ENCODE measurements at regions not wholly inside any gene's neighbourhood (a gene's known extent, or its start where the extent isn't known, plus 50 kb on each side); places are given as distances from the start of the nearest gene placed in this dataset.

GRCh38 chr1:177737456-177737855, 232.4 kb downstream of the SEC16B start:
- Histone ChIP-seq H3K9ac (no peak overlapping the region), H3K27me3 (no peaks in the 10 kb centered on the region), H3F3A (ENCODE audit: low read depth) (no peaks in the 10 kb centered on the region), H3K4me3 (no peak overlapping the region), H3K4me2 (no peak overlapping the region), H3K27ac (no peak overlapping the region), H4K20me1 (ENCODE audit: low read depth) (no peaks in the 10 kb centered on the region), H3K36me3 (no peaks in the 10 kb centered on the region), H3K79me2 (ENCODE audit: low read depth) (no peaks in the 10 kb centered on the region), H3K9me3 (ENCODE audit: low read depth) (no peaks in the 10 kb centered on the region), H2AFZ (replicated peaks) (no peak overlapping the region), H3K4me1 (peaks cover 6% of the 10 kb centered on the region)
- Mint-ChIP-seq H3K4me1 (peaks cover 3% of the 10 kb centered on the region), H3K27ac (no peak overlapping the region), H3K36me3 (no peaks in the 10 kb centered on the region), H3K4me3 (no peak overlapping the region), H3K27me3 (ENCODE audit: insufficient read depth, low read depth) (no peaks in the 10 kb centered on the region), H3K9me3 (no peaks in the 10 kb centered on the region)
- no peak for TF ChIP-seq EZH2 (IDR thresholded peaks at IDR 0.05)
- TF ChIP-seq EZH2phosphoT487 (IDR thresholded peaks at IDR 0.05): no peak
- TF ChIP-seq CTCF (IDR thresholded peaks at IDR 0.05): no peak
- DNase-seq (ENCODE audit: low spot score): no peak

GRCh38 chr1:177732178-177732577, 237.7 kb downstream of the SEC16B start:
- H3K4me3 Mint-ChIP-seq: no peak overlapping the region
- TF ChIP-seq EZH2 (IDR thresholded peaks at IDR 0.05) (no peak), EZH2phosphoT487 (IDR thresholded peaks at IDR 0.05) (no peak), CTCF (IDR thresholded peaks at IDR 0.05) (no peak)
- H3K27ac Mint-ChIP-seq: no peak overlapping the region
- no peaks in the 10 kb centered on the region for H3K79me2 ChIP-seq (ENCODE audit: low read depth)
- H3K27me3 Mint-ChIP-seq (ENCODE audit: insufficient read depth, low read depth): no peaks in the 10 kb centered on the region
- no peaks in the 10 kb centered on the region for H3K36me3 ChIP-seq
- no peaks in the 10 kb centered on the region for H3K27me3 ChIP-seq
- no peak overlapping the region for H3K4me3 ChIP-seq
- no peaks in the 10 kb centered on the region for H3K9me3 ChIP-seq (ENCODE audit: low read depth)
- H3K4me1 ChIP-seq: no peaks in the 10 kb centered on the region
- H3K9me3 Mint-ChIP-seq: no peaks in the 10 kb centered on the region
- H3K9ac ChIP-seq: no peak overlapping the region
- H3K4me2 ChIP-seq: no peak overlapping the region
- H3F3A ChIP-seq (ENCODE audit: low read depth): no peaks in the 10 kb centered on the region
- no peaks in the 10 kb centered on the region for H3K4me1 Mint-ChIP-seq
- H3K27ac ChIP-seq: no peak overlapping the region
- DNase-seq (ENCODE audit: low spot score): no peak
- no peaks in the 10 kb centered on the region for H4K20me1 ChIP-seq (ENCODE audit: low read depth)
- H3K36me3 Mint-ChIP-seq: no peaks in the 10 kb centered on the region
- no peak overlapping the region for H2AFZ ChIP-seq (replicated peaks)

DNA sequence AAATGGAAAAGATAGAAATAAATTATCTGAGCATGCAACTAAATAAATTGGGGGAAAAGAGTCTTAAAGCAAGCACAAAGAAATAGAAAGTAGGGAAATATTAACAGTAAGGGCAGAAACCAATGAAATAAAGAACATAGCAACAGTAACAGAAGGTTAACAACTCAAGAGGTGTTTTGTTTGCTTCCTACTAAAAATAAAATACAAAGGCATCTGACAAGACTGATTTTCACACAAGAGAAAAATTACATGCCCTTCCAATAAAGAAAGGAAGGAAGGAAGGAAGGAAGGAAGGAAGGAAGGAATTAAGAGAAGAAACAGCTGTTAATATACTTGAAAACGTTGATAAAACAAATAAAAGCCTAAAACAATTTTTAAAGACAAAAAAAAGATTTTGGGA, 240.2 kb downstream of the SEC16B start:
- H3K27me3 Mint-ChIP-seq (ENCODE audit: insufficient read depth, low read depth): no peaks in the 10 kb centered on the region
- Histone ChIP-seq H3K4me3 (no peak overlapping the region), H2AFZ (replicated peaks) (no peak overlapping the region), H4K20me1 (ENCODE audit: low read depth) (no peaks in the 10 kb centered on the region), H3K36me3 (no peaks in the 10 kb centered on the region), H3F3A (ENCODE audit: low read depth) (no peaks in the 10 kb centered on the region), H3K27ac (no peak overlapping the region), H3K4me2 (no peak overlapping the region), H3K4me1 (no peaks in the 10 kb centered on the region), H3K9ac (no peak overlapping the region), H3K9me3 (ENCODE audit: low read depth) (no peaks in the 10 kb centered on the region), H3K27me3 (no peaks in the 10 kb centered on the region), H3K79me2 (ENCODE audit: low read depth) (no peaks in the 10 kb centered on the region)
- no peak for TF ChIP-seq EZH2 (IDR thresholded peaks at IDR 0.05)
- no peaks in the 10 kb centered on the region for H3K36me3 Mint-ChIP-seq
- H3K9me3 Mint-ChIP-seq: peaks cover 4% of the 10 kb centered on the region
- no peak overlapping the region for H3K27ac Mint-ChIP-seq
- no peak for DNase-seq (ENCODE audit: low spot score)
- H3K4me1 Mint-ChIP-seq: no peaks in the 10 kb centered on the region
- no peak overlapping the region for H3K4me3 Mint-ChIP-seq

DNA sequence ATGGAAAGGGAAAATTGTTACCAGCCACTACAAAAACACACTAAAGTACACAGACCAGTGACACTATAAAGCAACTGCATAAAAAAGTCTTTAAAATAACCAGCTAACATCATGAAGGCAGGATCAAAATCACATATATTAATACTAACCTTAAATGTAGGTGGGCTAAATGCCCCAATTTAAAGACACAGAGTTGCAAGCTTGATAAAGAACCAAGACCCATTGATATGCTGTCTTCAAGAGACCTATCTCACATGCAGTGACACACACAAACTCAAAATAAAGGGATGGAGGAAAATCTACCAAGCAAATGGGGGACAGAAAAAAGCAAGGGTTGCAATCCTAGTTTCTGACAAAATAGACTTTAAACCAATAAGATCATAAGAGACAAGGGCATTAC, 246.3 kb downstream of the SEC16B start:
- TF ChIP-seq EZH2phosphoT487 (IDR thresholded peaks at IDR 0.05) (no peak), EZH2 (IDR thresholded peaks at IDR 0.05) (no peak), CTCF (IDR thresholded peaks at IDR 0.05) (no peak)

More for the DNA sequence above, 246.3 kb downstream of the SEC16B start:
- Mint-ChIP-seq H3K36me3 (no peaks in the 10 kb centered on the region), H3K9me3 (peaks cover 20% of the 10 kb centered on the region), H3K4me1 (no peaks in the 10 kb centered on the region), H3K27me3 (ENCODE audit: insufficient read depth, low read depth) (no peaks in the 10 kb centered on the region), H3K27ac (no peak overlapping the region), H3K4me3 (no peak overlapping the region)
- Histone ChIP-seq H3K36me3 (peaks cover 4% of the 10 kb centered on the region), H3K9me3 (ENCODE audit: low read depth) (no peaks in the 10 kb centered on the region), H3K27me3 (no peaks in the 10 kb centered on the region), H3K27ac (no peak overlapping the region), H3F3A (ENCODE audit: low read depth) (no peaks in the 10 kb centered on the region), H3K79me2 (ENCODE audit: low read depth) (no peaks in the 10 kb centered on the region), H3K4me1 (no peaks in the 10 kb centered on the region), H2AFZ (replicated peaks) (no peak overlapping the region), H3K9ac (no peak overlapping the region), H3K4me3 (no peak overlapping the region), H3K4me2 (no peak overlapping the region), H4K20me1 (ENCODE audit: low read depth) (no peaks in the 10 kb centered on the region)
- DNase-seq (ENCODE audit: low spot score): no peak
